Left lung (tissue), 4 donors: ENCODE measurements at regions not wholly inside any gene's neighbourhood (a gene's known extent, or its start where the extent isn't known, plus 50 kb on each side); places are given as distances from the start of the nearest gene placed in this dataset.

Source experiments
- ATAC-seq: fragments of 200-7000 bp; cut with Tn5 transposase; one replicate; pipeline ENCODE4 v1.9.1; 2020; ENCODE audit warnings: moderate library complexity
- DNase-seq, 4 donors: peaks; one replicate each; pipeline ENCODE4 v3.0.0-alpha.2; 2013 to 2020
- H3K27ac ChIP-seq, 2 donors: fragments of 200-600 bp; sonication (generic) in 1 of 2; one replicate each; pipeline versions ENCODE4 v1.5.0 to v1.8.0; 2020 to 2021
- H3K27me3 ChIP-seq, 2 donors: fragments of 200-600 bp; sonication (generic) in 1 of 2; one replicate each; pipeline versions ENCODE4 v1.5.0 to v1.8.0; 2020 to 2021
- H3K36me3 ChIP-seq, 2 donors: fragments of 200-600 bp; sonication (generic) in 1 of 2; one replicate each; pipeline versions ENCODE4 v1.5.0 to v1.8.0; 2020 to 2021
- H3K4me1 ChIP-seq, 2 donors: fragments of 200-600 bp; one replicate each; pipeline ENCODE4 v1.8.0; 2021
- H3K4me3 ChIP-seq, 2 donors: fragments of 200-600 bp; sonication (generic) in 1 of 2; one replicate each; pipeline versions ENCODE4 v1.5.0 to v1.8.0; 2020 to 2021; ENCODE audit warnings: mild to moderate bottlenecking in 1 of 2
- H3K9me3 ChIP-seq, 2 donors: fragments of 200-600 bp; sonication (generic) in 1 of 2; one replicate each; pipeline versions ENCODE4 v1.5.0 to v1.8.0; 2020 to 2021
- intact Hi-C, 2 donors: fragments of 100-400 bp; cut with DNase I; formaldehyde crosslinking; loops; one replicate each; pipeline versions ENCODE4 v1.11.2 to v1.14.2; 2022
- TF ChIP-seq, protein P1 (sequence below), 2 donors: fragments of 200-600 bp; sonication (generic) in 1 of 2; IDR thresholded peaks; one replicate each; pipeline versions ENCODE4 v1.5.0 to v1.8.0; 2021; ENCODE audit warnings: antibody characterized with exemption in 2 of 2
- donor health status: DM: no; HTN: yes; CAD: no.
- donor health status: DM: no; HTN: no; CAD: no.

DNA sequence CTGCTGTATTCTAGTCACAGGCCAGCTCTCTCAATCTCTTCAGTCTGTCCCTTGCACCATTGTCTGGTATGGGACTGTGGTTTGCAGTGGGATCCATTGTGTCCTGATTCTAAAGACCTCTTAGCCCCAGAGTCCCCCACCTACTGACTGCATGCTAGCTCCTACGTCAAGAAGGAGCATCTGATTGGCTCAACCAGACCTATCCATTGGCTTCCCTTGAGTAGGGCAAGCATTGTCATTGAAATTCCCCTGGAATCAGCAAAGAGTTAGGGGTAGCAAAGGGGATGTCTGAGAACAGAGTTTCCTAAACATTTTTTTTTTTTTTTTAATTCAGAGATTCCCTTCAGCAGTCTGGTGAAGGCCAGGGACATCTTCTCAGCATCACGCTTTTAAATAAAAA lies 175.3 kb upstream of the MPHOSPH6 start:
- intact Hi-C loops: no loop called here
- TF ChIP-seq, protein P1, sequence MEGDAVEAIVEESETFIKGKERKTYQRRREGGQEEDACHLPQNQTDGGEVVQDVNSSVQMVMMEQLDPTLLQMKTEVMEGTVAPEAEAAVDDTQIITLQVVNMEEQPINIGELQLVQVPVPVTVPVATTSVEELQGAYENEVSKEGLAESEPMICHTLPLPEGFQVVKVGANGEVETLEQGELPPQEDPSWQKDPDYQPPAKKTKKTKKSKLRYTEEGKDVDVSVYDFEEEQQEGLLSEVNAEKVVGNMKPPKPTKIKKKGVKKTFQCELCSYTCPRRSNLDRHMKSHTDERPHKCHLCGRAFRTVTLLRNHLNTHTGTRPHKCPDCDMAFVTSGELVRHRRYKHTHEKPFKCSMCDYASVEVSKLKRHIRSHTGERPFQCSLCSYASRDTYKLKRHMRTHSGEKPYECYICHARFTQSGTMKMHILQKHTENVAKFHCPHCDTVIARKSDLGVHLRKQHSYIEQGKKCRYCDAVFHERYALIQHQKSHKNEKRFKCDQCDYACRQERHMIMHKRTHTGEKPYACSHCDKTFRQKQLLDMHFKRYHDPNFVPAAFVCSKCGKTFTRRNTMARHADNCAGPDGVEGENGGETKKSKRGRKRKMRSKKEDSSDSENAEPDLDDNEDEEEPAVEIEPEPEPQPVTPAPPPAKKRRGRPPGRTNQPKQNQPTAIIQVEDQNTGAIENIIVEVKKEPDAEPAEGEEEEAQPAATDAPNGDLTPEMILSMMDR (IDR thresholded peaks at IDR 0.05): no peak
- H3K9me3 ChIP-seq: no peaks in the 10 kb centered on the region

DNA sequence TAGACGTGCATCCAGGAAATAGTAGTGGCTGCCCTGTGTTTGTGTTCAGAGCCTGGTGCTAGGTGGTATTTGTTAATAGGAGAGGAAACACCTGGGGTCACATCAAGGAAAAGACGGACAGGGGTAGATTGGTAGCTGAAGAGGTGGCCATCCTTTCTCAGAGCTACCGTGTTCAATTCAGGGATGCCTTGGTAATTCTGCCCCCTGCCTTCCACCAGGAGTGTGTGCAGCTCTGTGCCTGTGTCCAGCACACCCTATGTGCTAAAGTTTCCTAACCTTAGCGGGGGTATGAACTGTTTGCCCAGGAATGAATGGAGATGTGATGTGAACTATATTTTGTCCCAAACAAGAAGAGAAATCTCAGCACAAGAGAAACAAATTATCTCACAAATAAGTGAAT lies 174.1 kb upstream of the MPHOSPH6 start:
- no peak for DNase-seq
- Histone ChIP-seq H3K27ac (no peak overlapping the region), H3K4me3 (no peak overlapping the region), H3K4me1 (no peaks in the 10 kb centered on the region), H3K27me3 (no peaks in the 10 kb centered on the region), H3K36me3 (no peaks in the 10 kb centered on the region), H3K9me3 (no peaks in the 10 kb centered on the region)
- TF ChIP-seq, protein P1 (IDR thresholded peaks at IDR 0.05): peak; percentile 29 to 47
- intact Hi-C loops: loop anchor here in 1 of 2 donors (5.0 kb wide), 1 partner anchor 77 kb away; no protein-coding TSS in a partner anchor
- no peak for ATAC-seq

More for the DNA sequence above, 175.3 kb upstream of the MPHOSPH6 start:
- no peaks in the 10 kb centered on the region for H3K36me3 ChIP-seq
- no peaks in the 10 kb centered on the region for H3K4me1 ChIP-seq
- H3K27ac ChIP-seq: no peak overlapping the region
- DNase-seq (no peak), ATAC-seq (no peak)
- H3K27me3 ChIP-seq: no peaks in the 10 kb centered on the region
- H3K4me3 ChIP-seq: no peak overlapping the region

DNA sequence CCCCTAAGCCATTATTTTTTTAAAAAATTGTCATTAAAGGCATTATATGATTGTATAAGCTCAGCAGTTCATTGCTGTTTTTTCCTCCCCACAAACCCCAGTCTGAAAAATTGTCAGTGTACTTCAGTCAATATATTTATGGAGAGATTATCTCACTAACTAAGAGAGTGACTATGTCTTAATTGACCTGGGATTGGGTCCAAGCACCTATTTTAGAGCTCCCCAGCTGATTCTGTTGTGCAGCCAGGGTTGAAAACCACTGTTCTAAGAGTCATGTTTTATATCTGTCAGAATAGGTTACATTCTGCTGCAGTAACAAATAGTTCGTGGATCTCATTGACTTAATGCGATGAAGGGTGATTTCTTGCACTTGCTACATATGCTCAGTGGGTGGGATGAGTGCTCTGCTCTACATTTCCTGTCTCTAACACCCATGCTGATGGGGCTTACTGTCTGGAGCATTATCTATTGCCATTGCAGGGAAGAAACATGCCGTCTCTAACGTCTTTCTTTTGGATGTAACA lies 171.2 kb upstream of the MPHOSPH6 start:
- intact Hi-C loops: loop anchor here in 1 of 2 donors (5.0 kb wide), 1 partner anchor 74 kb away; no protein-coding TSS in a partner anchor
- TF ChIP-seq, protein P1 (IDR thresholded peaks at IDR 0.05): no peak
- DNase-seq: no peak
- Histone ChIP-seq H3K27ac (no peak overlapping the region), H3K36me3 (no peaks in the 10 kb centered on the region), H3K27me3 (no peaks in the 10 kb centered on the region), H3K4me3 (no peak overlapping the region), H3K4me1 (no peaks in the 10 kb centered on the region), H3K9me3 (no peaks in the 10 kb centered on the region)
- no peak for ATAC-seq

DNA sequence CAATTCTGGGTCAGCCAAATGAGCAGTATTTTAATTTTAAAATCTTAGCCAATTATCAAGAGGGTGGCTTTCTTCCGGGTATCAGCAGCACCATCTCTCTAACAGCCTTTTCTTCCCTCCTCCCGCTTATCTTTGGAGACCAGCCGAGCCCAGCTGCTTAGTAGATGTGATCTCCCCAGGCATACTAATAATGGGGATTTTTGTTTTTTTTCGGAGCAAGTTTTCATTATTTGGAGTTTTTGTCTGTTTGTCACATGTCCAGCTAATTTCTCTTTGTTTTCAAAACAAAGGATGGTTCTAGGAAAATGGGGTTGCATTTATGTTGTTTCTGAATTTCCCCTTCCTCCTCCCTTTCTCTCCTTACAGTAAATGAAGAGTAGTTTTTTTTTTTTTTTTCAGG lies 170.5 kb upstream of the MPHOSPH6 start:
- no peaks in the 10 kb centered on the region for H3K4me1 ChIP-seq
- no peaks in the 10 kb centered on the region for H3K36me3 ChIP-seq
- no peak for DNase-seq
- H3K27me3 ChIP-seq: no peaks in the 10 kb centered on the region
- peaks cover 0 to 2% of the 10 kb centered on the region in 2 donors for H3K9me3 ChIP-seq
- H3K4me3 ChIP-seq: no peak overlapping the region
- intact Hi-C loops: loop anchor here in 1 of 2 donors (5.0 kb wide), 1 partner anchor 73 kb away; no protein-coding TSS in a partner anchor
- ATAC-seq: no peak
- no peak overlapping the region for H3K27ac ChIP-seq
- TF ChIP-seq, protein P1 (IDR thresholded peaks at IDR 0.05): no peak

DNA sequence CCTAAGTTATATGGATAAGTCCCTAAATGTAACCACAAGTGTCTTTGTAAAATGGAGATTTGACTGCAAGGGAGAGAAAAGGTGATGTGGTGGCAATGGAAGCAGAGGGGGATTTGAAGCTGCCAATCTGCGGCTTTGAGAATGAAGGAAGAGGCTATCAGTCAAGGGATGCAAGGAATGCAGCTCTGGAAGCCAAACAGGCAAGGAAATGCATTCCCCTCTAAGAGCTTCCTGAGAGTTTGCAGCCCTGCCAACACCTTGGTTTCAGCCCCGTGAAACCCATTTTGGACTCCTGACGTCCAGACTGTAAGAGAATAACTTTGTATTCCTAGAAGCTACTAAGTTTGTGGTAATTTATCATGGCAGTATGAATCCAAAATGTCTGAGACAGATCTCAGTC lies 167.3 kb upstream of the MPHOSPH6 start:
- H3K36me3 ChIP-seq: no peaks in the 10 kb centered on the region
- ATAC-seq (no peak), DNase-seq (no peak)
- H3K4me3 ChIP-seq: no peak overlapping the region
- intact Hi-C loops: no loop called here
- H3K27me3 ChIP-seq: no peaks in the 10 kb centered on the region
- peaks cover 0 to 2% of the 10 kb centered on the region in 2 donors for H3K9me3 ChIP-seq
- H3K4me1 ChIP-seq: no peaks in the 10 kb centered on the region
- TF ChIP-seq, protein P1 (IDR thresholded peaks at IDR 0.05): no peak
- no peak overlapping the region for H3K27ac ChIP-seq
